ENCODE measurements at regions not wholly inside any gene's neighbourhood (a gene's known extent, or its start where the extent isn't known, plus 50 kb on each side); places are given as distances from the start of the nearest gene placed in this dataset.
"Not testable (repeated sequence)": the region's sequence is repeated elsewhere in the genome, so short reads cannot be mapped to it uniquely, and the experiment has no call there.

DNA sequence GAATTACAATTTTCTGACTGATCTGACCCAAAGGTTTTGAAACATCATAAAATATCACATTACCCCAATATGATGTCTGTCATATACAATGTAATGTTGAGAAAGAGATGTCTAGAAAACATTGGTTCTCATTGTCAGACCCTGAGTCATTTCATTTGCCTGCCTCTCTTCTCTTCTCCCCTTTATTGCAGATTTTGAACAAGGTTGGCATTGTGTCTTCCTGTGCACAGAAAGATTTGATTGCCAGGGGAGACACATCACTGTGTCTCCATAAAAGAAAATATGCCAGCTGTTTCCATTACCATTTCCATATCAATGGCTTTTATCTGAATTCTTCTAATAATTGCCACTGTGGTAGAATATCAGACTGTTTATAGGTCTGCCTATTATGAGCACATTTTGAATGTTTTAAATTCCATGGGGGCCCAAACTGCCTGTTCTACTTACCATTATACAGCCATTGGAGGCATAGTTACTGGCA, 65.6 kb downstream of the IFI44 start:
- FAIRE-seq: no peak

DNA sequence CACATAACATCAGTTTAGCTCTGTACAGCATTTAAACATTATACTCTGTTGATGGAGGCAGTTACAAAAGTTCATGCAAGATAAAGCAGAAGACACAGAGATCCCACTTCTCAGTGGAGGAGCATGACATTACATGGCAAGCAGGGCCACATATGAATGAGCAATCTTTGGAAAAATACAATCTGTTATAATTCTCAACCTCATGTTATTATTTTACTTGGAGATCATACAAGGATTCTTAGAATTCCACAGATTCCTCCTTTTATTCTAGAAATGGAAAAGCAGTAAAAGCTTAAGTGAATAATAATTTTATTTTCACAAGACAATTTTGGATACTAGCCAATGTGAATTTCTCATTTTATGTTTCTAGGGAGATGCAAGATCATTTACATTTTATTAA, 66.6 kb downstream of the IFI44 start:
- FAIRE-seq: no peak
- DNase-seq (ENCODE audit: insufficient read length, low spot score): no peak

More for the DNA sequence above, 65.6 kb downstream of the IFI44 start:
- no peak for DNase-seq (ENCODE audit: insufficient read length, low spot score)

DNA sequence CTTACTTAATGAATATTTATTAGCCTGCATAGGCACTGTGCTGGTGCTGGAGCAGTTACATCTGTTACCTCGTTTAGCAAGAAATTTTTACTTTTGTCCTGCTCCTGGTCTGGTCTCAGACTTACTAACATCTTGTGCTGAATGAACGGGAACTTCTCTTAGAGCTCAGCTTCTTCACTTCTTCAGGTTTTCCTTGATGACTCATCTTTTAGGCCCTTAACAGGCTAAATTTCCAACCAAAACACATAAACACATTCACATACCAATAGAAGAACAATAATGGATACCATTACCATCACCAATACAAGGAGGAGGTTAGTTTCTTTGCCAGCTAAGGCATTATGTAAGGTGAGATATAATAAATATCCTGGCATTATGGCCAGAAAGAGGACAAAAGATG, 68.9 kb downstream of the IFI44 start:
- no peak for FAIRE-seq
- no peak for DNase-seq (ENCODE audit: insufficient read length, low spot score)

DNA sequence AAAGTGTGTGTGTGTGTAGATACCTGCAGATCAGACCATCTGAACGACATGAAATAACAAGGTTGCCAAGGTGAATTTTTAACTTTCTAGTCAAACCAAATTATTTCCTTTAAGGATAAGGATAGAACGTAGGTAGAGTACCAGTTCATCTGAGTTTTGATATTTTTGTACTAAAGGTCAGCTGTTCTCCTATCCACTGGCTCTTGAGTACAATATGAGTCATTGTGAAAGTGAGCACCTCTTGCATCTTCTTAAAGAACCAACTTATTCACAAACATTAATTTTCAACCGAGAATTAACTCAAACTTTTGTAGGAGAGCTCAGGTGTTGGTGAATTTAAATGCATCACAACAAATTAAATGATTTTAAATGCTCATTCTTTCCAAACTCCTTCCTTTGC, 71.5 kb downstream of the IFI44 start:
- no peak for DNase-seq (ENCODE audit: insufficient read length, low spot score)
- FAIRE-seq: no peak

- FAIRE-seq (no peak), DNase-seq (ENCODE audit: insufficient read length, low spot score) (no peak)
These were observed 72.5 kb downstream of the IFI44 start for GRCh38 chr1:78722105-78722504.

GRCh38 chr1:78722521-78722920, 72.9 kb downstream of the IFI44 start:
- no peak for FAIRE-seq
- DNase-seq (ENCODE audit: insufficient read length, low spot score): no peak

DNA sequence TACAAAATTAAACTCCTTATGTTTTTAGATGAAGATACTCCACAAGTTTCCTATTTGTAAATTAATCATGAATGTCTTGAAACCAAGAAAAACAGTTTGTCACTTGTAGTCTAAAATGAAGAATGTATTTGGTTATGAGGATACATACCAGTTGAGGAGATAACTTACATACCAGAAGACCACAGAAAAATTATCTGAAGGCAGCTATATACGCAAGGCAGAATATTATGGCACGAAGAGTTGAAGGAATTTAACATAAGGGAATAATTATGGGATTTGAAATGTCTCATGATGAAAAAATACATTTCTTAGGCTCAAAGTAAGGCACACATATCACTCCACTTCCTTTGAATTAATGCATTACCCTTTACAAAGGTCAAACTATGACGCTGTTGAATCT, 73.3 kb downstream of the IFI44 start:
- FAIRE-seq: no peak

GRCh38 chr1:78726686-78727085, 77.1 kb downstream of the IFI44 start:
- no peak for FAIRE-seq
- no peak for DNase-seq (ENCODE audit: insufficient read length, low spot score)

More for the DNA sequence above, 73.3 kb downstream of the IFI44 start:
- DNase-seq (ENCODE audit: insufficient read length, low spot score): no peak

DNA sequence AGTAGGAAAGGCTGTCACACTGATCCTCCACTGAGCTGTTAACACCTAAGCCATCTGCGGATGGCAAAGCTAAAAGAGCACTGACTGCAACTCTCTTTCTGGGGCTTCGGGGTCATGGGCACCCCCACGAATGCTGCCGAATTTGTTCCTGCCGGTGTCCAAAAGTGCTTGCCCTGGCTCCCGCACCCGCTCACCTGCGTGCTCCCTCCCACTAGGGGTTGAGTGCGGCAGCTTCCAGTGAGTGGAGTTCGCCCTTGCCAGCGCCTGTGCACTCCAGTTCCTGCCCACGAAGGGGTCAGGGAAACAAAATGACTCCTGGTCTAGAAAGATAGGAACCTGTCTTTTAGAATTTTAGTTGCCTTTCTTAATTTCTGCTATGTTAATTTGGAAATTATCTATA, 78.7 kb downstream of the IFI44 start:
- no peak for DNase-seq (ENCODE audit: insufficient read length, low spot score)
- no peak for FAIRE-seq

GRCh38 chr1:78730054-78730453, 80.4 kb downstream of the IFI44 start:
- FAIRE-seq (no peak), DNase-seq (ENCODE audit: insufficient read length, low spot score) (no peak)

DNA sequence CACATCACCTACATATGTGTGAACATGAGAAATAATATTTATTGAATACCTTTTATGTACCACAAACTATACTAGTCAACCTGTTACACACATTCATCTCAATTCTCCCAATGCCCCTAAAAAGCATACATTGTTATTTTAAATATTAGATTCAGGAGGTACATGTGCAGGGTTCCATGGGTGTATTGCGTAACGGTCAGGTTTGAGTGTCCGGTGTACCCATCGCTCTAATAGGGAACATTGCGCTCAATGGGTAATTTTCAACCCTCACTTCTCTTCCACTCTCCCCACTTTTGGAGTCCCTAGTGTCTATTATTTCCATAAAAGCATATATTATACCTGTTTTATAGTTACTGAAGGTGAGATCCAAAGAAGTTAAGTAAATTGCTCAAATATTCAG, 82.0 kb downstream of the IFI44 start:
- FAIRE-seq: no peak

DNA sequence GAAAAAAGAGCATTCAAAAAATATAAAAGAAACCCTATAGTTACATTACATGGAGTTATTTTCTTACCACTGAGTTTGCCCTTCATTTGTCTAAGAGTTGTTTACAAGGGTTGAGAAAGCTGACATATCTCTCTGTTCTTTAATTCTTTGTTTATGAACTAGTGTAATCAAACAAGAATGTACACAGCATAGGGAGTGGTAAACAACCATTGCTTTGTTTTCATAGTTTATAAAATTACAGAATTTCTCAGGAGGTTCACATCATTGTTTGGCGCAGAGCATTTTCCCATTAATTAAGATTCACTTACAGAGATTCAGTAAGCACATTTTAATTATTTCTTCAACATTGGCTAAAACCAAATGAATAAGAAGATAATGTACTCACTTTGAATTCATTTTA, 87.6 kb downstream of the IFI44 start:
- DNase-seq (ENCODE audit: insufficient read length, low spot score) (no peak), FAIRE-seq (no peak)

More for the DNA sequence above, 82.0 kb downstream of the IFI44 start:
- no peak for DNase-seq (ENCODE audit: insufficient read length, low spot score)

DNA sequence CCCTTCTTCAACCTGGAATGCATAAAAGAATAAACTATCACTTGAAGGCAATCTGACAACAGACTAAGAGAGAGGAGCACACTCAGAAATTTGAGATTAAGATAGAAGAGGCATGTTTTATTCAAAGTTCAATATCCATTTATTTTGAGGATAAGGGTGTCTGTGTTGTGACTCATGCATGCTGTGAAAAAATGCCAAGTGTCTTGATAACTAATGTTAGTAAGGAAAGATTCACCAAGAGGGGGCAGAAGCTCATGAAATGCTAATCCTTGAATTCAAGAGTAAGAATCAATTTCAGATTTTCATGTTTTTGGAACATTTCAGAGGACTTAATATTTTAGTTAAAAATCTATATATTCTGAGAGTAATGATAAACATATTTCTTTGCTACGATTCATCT, 94.0 kb downstream of the IFI44 start:
- DNase-seq (ENCODE audit: insufficient read length, low spot score) (no peak), FAIRE-seq (no peak)

GRCh38 chr1:78745111-78745510, 95.5 kb downstream of the IFI44 start:
- FAIRE-seq (no peak), DNase-seq (ENCODE audit: insufficient read length, low spot score) (no peak)

GRCh38 chr1:78753679-78754078, 104.0 kb downstream of the IFI44 start:
- DNase-seq (ENCODE audit: insufficient read length, low spot score); FAIRE-seq: not testable (repeated sequence)

GRCh38 chr1:78755986-78756385, 106.4 kb downstream of the IFI44 start:
- DNase-seq (ENCODE audit: insufficient read length, low spot score) (no peak), FAIRE-seq (no peak)

DNA sequence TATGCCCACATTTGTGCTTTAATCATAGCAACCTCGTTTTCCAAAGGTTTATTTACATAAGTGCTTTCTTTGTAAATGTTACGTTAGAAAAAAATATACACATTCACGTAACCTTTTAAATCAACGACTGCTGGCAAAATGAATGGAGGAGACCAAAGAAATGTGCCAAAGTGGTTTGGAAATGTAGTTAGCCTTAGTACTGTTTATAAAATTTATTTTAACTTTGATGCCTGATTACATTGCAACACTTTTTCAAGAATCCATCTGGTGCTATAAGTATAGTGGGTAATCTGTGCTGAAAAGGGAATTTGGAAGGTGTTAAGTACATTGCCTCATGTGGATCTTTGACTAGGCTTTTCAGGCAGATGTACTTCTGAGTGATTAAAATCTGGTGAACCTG, 108.9 kb downstream of the IFI44 start:
- DNase-seq (ENCODE audit: insufficient read length, low spot score) (no peak), FAIRE-seq (no peak)

DNA sequence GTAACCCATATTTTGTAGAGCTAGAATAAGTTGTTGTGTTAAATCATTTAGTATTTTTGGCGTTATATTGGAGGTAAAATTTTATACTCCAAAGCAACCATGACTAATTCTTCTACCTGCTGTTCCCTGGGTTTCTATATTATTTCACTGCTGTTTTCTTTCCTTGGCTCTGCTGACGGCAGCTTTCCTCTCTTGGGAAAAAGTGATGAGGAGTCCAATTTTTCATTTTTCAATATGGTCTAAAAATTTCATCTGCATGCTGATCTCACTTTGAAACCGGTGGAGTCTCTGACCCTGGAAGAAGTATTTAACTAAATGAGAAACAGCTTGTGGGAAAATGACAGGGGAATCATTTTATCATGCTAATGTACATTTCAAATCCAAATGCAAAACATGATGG, 110.2 kb downstream of the IFI44 start:
- DNase-seq (ENCODE audit: insufficient read length, low spot score) (no peak), FAIRE-seq (no peak)

DNA sequence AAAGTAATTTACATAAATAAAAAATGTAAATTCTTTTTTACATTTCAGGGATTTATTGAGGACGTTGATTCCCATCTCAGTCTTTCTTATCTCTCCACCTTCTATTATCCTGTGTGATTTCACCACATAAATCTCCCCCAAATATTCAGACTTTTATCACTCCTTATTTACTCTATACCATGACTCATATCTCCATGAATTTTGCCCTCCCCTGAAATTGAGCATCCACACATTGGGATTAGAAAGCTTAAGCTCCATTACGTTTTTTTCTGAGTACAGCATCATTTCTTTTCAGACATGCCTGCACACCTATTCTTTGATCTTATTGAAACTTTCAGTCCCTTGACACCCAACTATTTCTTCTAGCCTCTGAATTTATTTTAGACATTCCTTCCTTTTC, 111.2 kb downstream of the IFI44 start:
- DNase-seq (ENCODE audit: insufficient read length, low spot score) (no peak), FAIRE-seq (no peak)

- FAIRE-seq (no peak), DNase-seq (ENCODE audit: insufficient read length, low spot score) (no peak)
These were observed 112.5 kb downstream of the IFI44 start for GRCh38 chr1:78762113-78762512.

DNA sequence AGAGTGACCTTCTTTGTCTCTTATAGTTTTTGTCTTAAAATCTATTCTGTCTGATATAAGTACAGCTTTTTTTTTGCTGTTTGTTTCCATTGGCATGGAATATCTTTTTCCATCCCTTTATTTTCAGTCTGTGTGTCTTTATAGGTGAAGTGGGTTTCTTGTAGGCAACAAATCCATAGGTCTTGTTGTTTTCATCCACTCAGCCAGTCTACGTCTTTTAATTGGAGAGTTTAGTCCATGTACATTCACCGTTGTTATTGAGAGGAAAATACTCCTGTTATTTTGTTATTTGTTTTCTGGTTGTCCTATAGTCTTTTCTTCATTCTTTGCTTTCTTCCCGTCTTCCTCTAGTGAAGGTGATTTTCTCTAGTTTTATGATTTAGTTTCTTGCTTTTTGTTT, 115.9 kb downstream of the IFI44 start:
- DNase-seq (ENCODE audit: insufficient read length, low spot score) (no peak), FAIRE-seq (no peak)

DNA sequence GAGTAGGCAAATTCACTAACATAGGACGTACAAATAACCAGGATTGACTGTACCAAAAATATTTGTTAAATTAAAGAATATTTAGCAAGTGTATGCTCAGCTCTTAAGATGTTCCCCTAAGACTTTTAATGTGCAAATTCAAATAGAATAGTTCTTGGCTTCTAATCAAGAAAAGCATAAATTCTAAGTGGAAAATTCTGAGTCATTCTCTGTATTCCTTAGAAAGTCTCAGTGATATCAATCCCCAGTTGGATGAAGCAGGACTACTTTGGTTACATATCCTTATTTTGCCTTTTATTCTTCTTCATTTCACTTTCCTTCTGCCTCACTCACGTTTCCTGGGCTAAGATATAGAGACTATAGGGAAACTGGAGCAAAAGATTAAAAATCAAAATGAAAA, 130.2 kb downstream of the IFI44 start:
- DNase-seq (ENCODE audit: insufficient read length, low spot score) (no peak), FAIRE-seq (no peak)

- FAIRE-seq: no peak
- DNase-seq (ENCODE audit: insufficient read length, low spot score): no peak
These were observed 137.9 kb downstream of the IFI44 start for GRCh38 chr1:78787544-78787943.

DNA sequence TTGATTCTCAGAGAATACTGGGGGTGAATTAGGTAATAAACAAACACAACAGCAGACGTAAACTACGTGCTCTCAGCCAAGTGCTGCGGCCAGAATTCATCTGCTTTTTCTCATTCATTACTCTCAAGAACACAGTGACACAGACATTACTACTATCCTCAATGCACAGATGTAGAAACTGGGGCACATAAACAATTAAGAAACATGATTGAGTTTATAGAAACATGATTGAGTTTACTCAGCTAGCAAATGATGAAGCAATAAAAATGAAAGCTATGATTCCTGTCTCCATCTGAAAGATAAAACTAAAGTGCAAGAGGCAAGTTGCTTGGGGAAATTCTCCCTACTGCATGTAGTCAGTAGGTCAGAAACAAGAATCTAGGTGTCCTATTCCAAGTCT, 140.5 kb downstream of the IFI44 start:
- DNase-seq (ENCODE audit: insufficient read length, low spot score): no peak
- no peak for FAIRE-seq
